ENCODE measurements at regions not wholly inside any gene's neighbourhood (a gene's known extent, or its start where the extent isn't known, plus 50 kb on each side); places are given as distances from the start of the nearest gene placed in this dataset.

GRCh38 chr14:56488306-56488705 lies 91.3 kb upstream of the TMEM260 start:
- TF ChIP-seq EZH2 (IDR thresholded peaks at IDR 0.05; ENCODE audit: borderline replicate concordance, low read length): no peak
- TF ChIP-seq CTCF (IDR thresholded peaks at IDR 0.05; ENCODE audit: low read length): no peak
